H9 (cell line): ENCODE measurements at regions not wholly inside any gene's neighbourhood (a gene's known extent, or its start where the extent isn't known, plus 50 kb on each side); places are given as distances from the start of the nearest gene placed in this dataset.

Experiments
- DNase-seq: peaks from one replicate; pipeline ENCODE4 v3.0.0-alpha.2; 2017
- H2AFZ ChIP-seq: one replicate; pipeline ENCODE4 v1.6.1; 2013; ENCODE audit warnings: mild to moderate bottlenecking, low read length, control low read depth, moderate library complexity
- H2AK5ac ChIP-seq: 2 replicates; pipeline ENCODE4 v1.6.1; 2013; ENCODE audit warnings: low read length, control low read depth, mixed read lengths; ENCODE audit not compliant: insufficient read length
- H2BK120ac ChIP-seq: one replicate; pipeline ENCODE4 v1.6.1; 2013; ENCODE audit warnings: low read depth, mild to moderate bottlenecking, low read length, control low read depth, inconsistent platforms; ENCODE audit not compliant: poor library complexity, severe bottlenecking
- H2BK12ac ChIP-seq: 2 replicates; pipeline ENCODE4 v1.6.1; 2013; ENCODE audit warnings: low read length, control low read depth, mixed read lengths, low read depth; ENCODE audit not compliant: insufficient read length
- H2BK15ac ChIP-seq: 2 replicates; pipeline ENCODE4 v1.6.1; 2013; ENCODE audit warnings: low read depth, low read length, control low read depth
- H2BK20ac ChIP-seq: one replicate; pipeline ENCODE4 v1.6.1; 2013; ENCODE audit warnings: low read depth, mild to moderate bottlenecking, low read length, control low read depth, inconsistent platforms; ENCODE audit not compliant: poor library complexity, severe bottlenecking
- H2BK5ac ChIP-seq: 2 replicates; pipeline ENCODE4 v1.6.1; 2013; ENCODE audit warnings: low read length, control low read depth, mixed read lengths; ENCODE audit not compliant: insufficient read length
- H3K14ac ChIP-seq: 2 replicates; pipeline ENCODE4 v1.6.1; 2013; ENCODE audit warnings: low read length, control low read depth; ENCODE audit not compliant: insufficient read depth
- H3K18ac ChIP-seq: 2 replicates; pipeline ENCODE4 v1.6.1; 2013; ENCODE audit warnings: low read depth, mild to moderate bottlenecking, mixed read lengths, low read length, control low read depth; ENCODE audit not compliant: insufficient read length
- H3K23ac ChIP-seq: 2 replicates; pipeline ENCODE4 v1.6.1; 2013; ENCODE audit warnings: low read length, control low read depth, mixed read lengths, low read depth; ENCODE audit not compliant: insufficient read length
- H3K23me2 ChIP-seq: 2 replicates; pipeline ENCODE4 v1.6.1; 2013; ENCODE audit warnings: low read depth, mild to moderate bottlenecking, mixed read lengths, low read length, control low read depth; ENCODE audit not compliant: insufficient read length, poor library complexity, severe bottlenecking
- H3K27ac ChIP-seq: 2 replicates; pipeline ENCODE4 v1.5.1; 2013; ENCODE audit warnings: low read length, control low read depth, mixed read lengths, low read depth; ENCODE audit not compliant: insufficient read length
- H3K27me3 ChIP-seq: 2 replicates; pipeline ENCODE4 v1.6.1; 2013; ENCODE audit warnings: low read length, control low read depth, inconsistent platforms; ENCODE audit not compliant: insufficient read depth
- H3K4ac ChIP-seq: 2 replicates; pipeline ENCODE4 v1.6.1; 2013; ENCODE audit warnings: low read depth, mild to moderate bottlenecking, control low read depth, inconsistent platforms, low read length, moderate library complexity
- H3K4me1 ChIP-seq: 2 replicates; pipeline ENCODE4 v1.6.1; 2013; ENCODE audit warnings: low read length, control low read depth, inconsistent platforms; ENCODE audit not compliant: insufficient read depth
- H3K4me2 ChIP-seq: 2 replicates; pipeline ENCODE4 v1.6.1; 2013; ENCODE audit warnings: low read length, control low read depth, mixed read lengths; ENCODE audit not compliant: insufficient read length, insufficient read depth
- H3K56ac ChIP-seq: 2 replicates; pipeline ENCODE4 v1.6.1; 2013; ENCODE audit warnings: low read depth, mild to moderate bottlenecking, mixed read lengths, low read length, control low read depth; ENCODE audit not compliant: insufficient read length
- H3K79me1 ChIP-seq: 2 replicates; pipeline ENCODE4 v1.6.1; 2013; ENCODE audit warnings: low read depth, mild to moderate bottlenecking, moderate library complexity, low read length, control low read depth, inconsistent platforms; ENCODE audit not compliant: insufficient read depth, poor library complexity, severe bottlenecking
- H3K79me2 ChIP-seq: 2 replicates; pipeline ENCODE4 v1.6.1; 2013; ENCODE audit warnings: low read length, control low read depth, inconsistent platforms; ENCODE audit not compliant: insufficient read depth
- H3K9ac ChIP-seq: 2 replicates; pipeline ENCODE4 v1.6.1; 2013; ENCODE audit warnings: low read length, control low read depth, mixed read lengths; ENCODE audit not compliant: insufficient read length; ENCODE audit errors: extremely low read depth
- H3K9me3 ChIP-seq: one replicate; pipeline ENCODE4 v1.6.1; 2013; ENCODE audit warnings: low read depth, low read length, inconsistent platforms; ENCODE audit not compliant: control insufficient read depth
- H3T11ph ChIP-seq: one replicate; pipeline ENCODE4 v1.6.1; 2013; ENCODE audit warnings: mild to moderate bottlenecking, low read length, control low read depth, inconsistent platforms
- H4K20me1 ChIP-seq: one replicate; pipeline ENCODE4 v1.6.1; 2013; ENCODE audit not compliant: control insufficient read depth, insufficient read length, insufficient read depth
- H4K5ac ChIP-seq: 2 replicates; pipeline ENCODE4 v1.6.1; 2013; ENCODE audit warnings: low read depth, mild to moderate bottlenecking, mixed read lengths, low read length, control low read depth; ENCODE audit not compliant: insufficient read length
- H4K8ac ChIP-seq: replicated peaks from 2 replicates; pipeline ENCODE4 v1.6.1; 2013; ENCODE audit warnings: low read length, control low read depth, mixed read lengths, low read depth; ENCODE audit not compliant: insufficient read length
- H4K91ac ChIP-seq: 2 replicates; pipeline ENCODE4 v1.6.1; 2013; ENCODE audit warnings: low read depth, mild to moderate bottlenecking, moderate library complexity, mixed read lengths, low read length, control low read depth; ENCODE audit not compliant: insufficient read length
- H3K27ac Mint-ChIP-seq, 3 experiments: 2 replicates in 2 of 3; 3 replicates in 1 of 3; pipeline ENCODE4 v1.8.0; 2020 to 2021; ENCODE audit warnings: mixed read lengths in 3 of 3, mild to moderate bottlenecking in 1 of 3, moderate library complexity in 1 of 3
- H3K27me3 Mint-ChIP-seq: 2 replicates; pipeline ENCODE4 v1.8.0; 2021; ENCODE audit warnings: low read depth, mild to moderate bottlenecking, moderate library complexity, mixed read lengths
- H3K36me3 Mint-ChIP-seq, 3 experiments: 2 replicates in 2 of 3; 3 replicates in 1 of 3; pipeline ENCODE4 v1.8.0; 2020 to 2021; ENCODE audit warnings: low read depth in 3 of 3, mixed read lengths in 3 of 3; ENCODE audit not compliant: insufficient read depth in 1 of 3
- H3K4me1 Mint-ChIP-seq, 2 experiments: 2 replicates each; pipeline ENCODE4 v1.8.0; 2020; ENCODE audit warnings: mixed read lengths in 2 of 2
- H3K4me3 Mint-ChIP-seq, 2 experiments: 2 replicates in 1 of 2; 3 replicates in 1 of 2; pipeline ENCODE4 v1.8.0; 2020 to 2021; ENCODE audit warnings: mild to moderate bottlenecking in 2 of 2, mixed read lengths in 2 of 2, moderate library complexity in 1 of 2
- H3K9me3 Mint-ChIP-seq, 2 experiments: 2 replicates in 1 of 2; 3 replicates in 1 of 2; pipeline ENCODE4 v1.8.0; 2020; ENCODE audit warnings: mild to moderate bottlenecking in 2 of 2, mixed read lengths in 2 of 2, moderate library complexity in 1 of 2
- WGBS: extraction: QIAGEN DNeasy Blood & Tissue Kit; methylation state at CpG from one replicate; pipeline ENCODE4 v1.1.7; 2013; ENCODE audit warnings: missing lambda C conversion rate, low lambda C conversion rate, mixed read lengths; ENCODE audit not compliant: insufficient read length; ENCODE audit errors: extremely low coverage; 5-methylcytosine and 5-hydroxymethylcytosine counted together
- TF ChIP-seq, protein P1 (sequence below): fragments of 200-600 bp; sonication (generic); conservative IDR thresholded peaks from 3 replicates; pipeline ENCODE4 v1.8.0; 2021; ENCODE audit warnings: antibody characterized with exemption, mild to moderate bottlenecking

DNA sequence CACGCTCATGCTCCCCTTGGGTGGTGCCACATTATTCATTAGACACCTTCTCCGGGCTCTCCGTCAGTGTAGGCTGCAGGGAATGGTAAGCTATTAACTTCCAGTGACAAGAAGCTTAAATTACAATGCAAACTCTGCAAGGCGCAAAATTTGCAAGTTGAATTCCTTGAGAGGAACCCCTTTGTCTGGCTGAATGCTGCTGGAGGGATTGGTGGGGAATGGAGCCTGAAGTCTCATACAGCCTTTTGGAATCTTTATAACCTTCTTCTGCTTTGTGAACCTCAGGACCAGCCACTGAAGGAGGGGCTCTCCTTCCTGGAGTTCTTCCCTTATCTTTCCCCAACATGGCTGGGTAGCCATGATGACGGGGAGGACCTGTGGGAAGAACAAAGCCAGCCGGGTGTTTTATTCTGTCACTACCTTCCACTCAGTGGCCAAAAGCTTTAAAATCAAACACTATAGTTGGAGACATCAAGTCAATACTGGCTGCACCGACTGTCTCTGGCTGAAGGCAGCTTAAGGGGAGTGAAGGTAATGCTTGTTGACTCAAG is 220.9 kb upstream of the EPHA4 start:
- peak overlapping the region; percentile 84 for H3K18ac ChIP-seq
- no peaks in the 10 kb centered on the region for H3K9me3 ChIP-seq
- H4K20me1 ChIP-seq, result no peaks in the 10 kb centered on the region
- no peak overlapping the region for H3K56ac ChIP-seq
- H4K5ac ChIP-seq, result no peak overlapping the region
- no peak overlapping the region for H3T11ph ChIP-seq
- Mint-ChIP-seq H3K27me3 (no peaks in the 10 kb centered on the region), H3K4me1 (peaks cover 52 to 60% of the 10 kb centered on the region in 2 experiments), H3K9me3 (peaks cover 8% of the 10 kb centered on the region in 2 experiments), H3K4me3 (peak overlapping the region; percentile 35 to 43; a peak in 3 of 5 replicates), H3K36me3 (peaks cover 0 to 13% (median 7%) of the 10 kb centered on the region in 3 experiments; a peak in 5 of 7 replicates), H3K27ac (peak overlapping the region; percentile 94 to 99 (median 99))
- H3K79me1 ChIP-seq, result no peaks in the 10 kb centered on the region
- peak overlapping the region; percentile 61 for H3K27ac ChIP-seq
- no peak overlapping the region for H2BK12ac ChIP-seq
- no peak overlapping the region for H2BK5ac ChIP-seq
- no peaks in the 10 kb centered on the region for H3K23me2 ChIP-seq
- no peak overlapping the region for H4K8ac ChIP-seq
- WGBS, result no CpG with 5 or more reads among the region's 7 CpGs
- peak overlapping the region; percentile 14 for H3K4me2 ChIP-seq
- TF ChIP-seq, protein P1, sequence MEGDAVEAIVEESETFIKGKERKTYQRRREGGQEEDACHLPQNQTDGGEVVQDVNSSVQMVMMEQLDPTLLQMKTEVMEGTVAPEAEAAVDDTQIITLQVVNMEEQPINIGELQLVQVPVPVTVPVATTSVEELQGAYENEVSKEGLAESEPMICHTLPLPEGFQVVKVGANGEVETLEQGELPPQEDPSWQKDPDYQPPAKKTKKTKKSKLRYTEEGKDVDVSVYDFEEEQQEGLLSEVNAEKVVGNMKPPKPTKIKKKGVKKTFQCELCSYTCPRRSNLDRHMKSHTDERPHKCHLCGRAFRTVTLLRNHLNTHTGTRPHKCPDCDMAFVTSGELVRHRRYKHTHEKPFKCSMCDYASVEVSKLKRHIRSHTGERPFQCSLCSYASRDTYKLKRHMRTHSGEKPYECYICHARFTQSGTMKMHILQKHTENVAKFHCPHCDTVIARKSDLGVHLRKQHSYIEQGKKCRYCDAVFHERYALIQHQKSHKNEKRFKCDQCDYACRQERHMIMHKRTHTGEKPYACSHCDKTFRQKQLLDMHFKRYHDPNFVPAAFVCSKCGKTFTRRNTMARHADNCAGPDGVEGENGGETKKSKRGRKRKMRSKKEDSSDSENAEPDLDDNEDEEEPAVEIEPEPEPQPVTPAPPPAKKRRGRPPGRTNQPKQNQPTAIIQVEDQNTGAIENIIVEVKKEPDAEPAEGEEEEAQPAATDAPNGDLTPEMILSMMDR, result no peak
- no peak overlapping the region for H3K23ac ChIP-seq
- H3K9ac ChIP-seq, result no peak overlapping the region
- H4K91ac ChIP-seq, result no peak overlapping the region
- no peak overlapping the region for H2BK20ac ChIP-seq
- no peak overlapping the region for H2AFZ ChIP-seq
- H2BK15ac ChIP-seq, result no peak overlapping the region
- no peak overlapping the region for H3K4ac ChIP-seq
- DNase-seq, result peak; percentile 72
- H3K14ac ChIP-seq, result peak overlapping the region; percentile 24; the same call in 1 of the 2 replicates
- H3K79me2 ChIP-seq, result no peaks in the 10 kb centered on the region
- no peak overlapping the region for H2AK5ac ChIP-seq
- no peak overlapping the region for H2BK120ac ChIP-seq
- H3K27me3 ChIP-seq, result no peaks in the 10 kb centered on the region
- peaks cover 2% of the 10 kb centered on the region; the same call in 1 of the 2 replicates for H3K4me1 ChIP-seq
